Endothelial cell of umbilical vein (primary cell): ENCODE measurements at regions not wholly inside any gene's neighbourhood (a gene's known extent, or its start where the extent isn't known, plus 50 kb on each side); places are given as distances from the start of the nearest gene placed in this dataset.

Source experiments
- BruUV-seq: library from RNA; stranded (reverse); fragments of 400-500 nt; replicated peaks from 2 replicates; lab custom pipeline; 2021; lab: Mats Ljungman, UMichigan
- CTCF ChIA-PET: fragments of 300-600, 350-600 bp; sonication (Branson Sonifier 250); formaldehyde crosslinking; loops from one replicate; lab custom pipeline; 2021; ENCODE audit warnings: antibody characterized with exemption, inconsistent platforms; lab: Charles Lee
- POLR2A ChIA-PET: fragments of 300-600, 350-600 bp; sonication (Branson Sonifier 250); formaldehyde crosslinking; loops from one replicate; lab custom pipeline; 2021; ENCODE audit warnings: antibody characterized with exemption, inconsistent platforms; lab: Charles Lee
- DNase-seq: peaks from one replicate; pipeline ENCODE4 v3.0.0-alpha.2; 2011; ENCODE audit warnings: low read depth, low spot score
- FAIRE-seq: peaks from 2 replicates; lab custom pipeline; 2011; peaks lifted over from hg19 to GRCh38; lab: Jason Lieb, UNC
- H2AFZ ChIP-seq: 2 replicates; pipeline ENCODE4 v1.6.0; 2012; ENCODE audit warnings: low read depth, low read length, control low read depth, inconsistent platforms
- H3K27ac ChIP-seq: 2 replicates; pipeline ENCODE4 v1.5.1; 2011; ENCODE audit warnings: low read depth, mild to moderate bottlenecking, control low read depth, low read length, moderate library complexity; ENCODE audit not compliant: insufficient read depth
- H3K27me3 ChIP-seq, 2 experiments: 2 replicates each; pipeline versions ENCODE4 v1.6.0 to v1.6.1; 2011; ENCODE audit warnings: low read length in 2 of 2, mixed read lengths in 1 of 2; ENCODE audit not compliant: control insufficient read depth in 2 of 2, insufficient read depth in 2 of 2
- H3K36me3 ChIP-seq, 2 experiments: 2 replicates in 1 of 2; 3 replicates in 1 of 2; pipeline ENCODE4 v1.5.1; 2011; ENCODE audit warnings: low read length in 2 of 2, mild to moderate bottlenecking in 1 of 2, moderate library complexity in 1 of 2; ENCODE audit not compliant: control insufficient read depth in 2 of 2, insufficient read depth in 2 of 2; ENCODE audit errors: extremely low read depth in 1 of 2
- H3K4me1 ChIP-seq: 3 replicates; pipeline ENCODE4 v1.5.1; 2011; ENCODE audit warnings: mild to moderate bottlenecking, low read length; ENCODE audit not compliant: control insufficient read depth, insufficient read depth; ENCODE audit errors: extremely low read depth
- H3K4me2 ChIP-seq: 2 replicates; pipeline ENCODE4 v1.6.1; 2011; ENCODE audit warnings: low read length, control low read depth, mixed read lengths; ENCODE audit not compliant: insufficient read depth
- H3K4me3 ChIP-seq, 3 experiments: fragments of 200-600 bp in 1 of 3; sonication (generic), shearing (Covaris generic) in 1 of 3; replicated peaks in 1 of 3; 2 replicates each; pipeline ENCODE4 v1.5.1; 2011 to 2016; ENCODE audit warnings: control low read depth in 3 of 3, low read length in 3 of 3, mild to moderate bottlenecking in 2 of 3, inconsistent platforms in 1 of 3, low read depth in 1 of 3, moderate library complexity in 1 of 3; ENCODE audit not compliant: insufficient read depth in 1 of 3
- H3K79me2 ChIP-seq: 2 replicates; pipeline ENCODE4 v1.6.0; 2012; ENCODE audit warnings: low read length, inconsistent platforms; ENCODE audit not compliant: control insufficient read depth, insufficient read depth
- H3K9ac ChIP-seq: replicated peaks from 2 replicates; pipeline ENCODE3; 2011; ENCODE audit warnings: low read length, control low read depth; ENCODE audit not compliant: insufficient read depth; ENCODE audit errors: extremely low read depth
- H3K9me1 ChIP-seq: replicated peaks from 3 replicates; pipeline ENCODE4 v1.6.0; 2011; ENCODE audit warnings: mild to moderate bottlenecking, low read length; ENCODE audit not compliant: control insufficient read depth, insufficient read depth; ENCODE audit errors: extremely low read depth
- H3K9me3 ChIP-seq: replicated peaks from 2 replicates; pipeline ENCODE4 v1.5.1; 2012; ENCODE audit warnings: low read length, inconsistent platforms; ENCODE audit not compliant: control insufficient read depth, insufficient read depth
- H4K20me1 ChIP-seq: replicated peaks from 2 replicates; pipeline ENCODE3; 2011; ENCODE audit warnings: mild to moderate bottlenecking, low read length; ENCODE audit not compliant: control insufficient read depth, insufficient read depth; ENCODE audit errors: extremely low read depth
- EZH2 ChIP-seq: IDR thresholded peaks from 2 replicates; pipeline ENCODE4 v1.6.1; 2012; ENCODE audit warnings: borderline replicate concordance, low read depth, mild to moderate bottlenecking, moderate library complexity, low read length, inconsistent platforms; ENCODE audit not compliant: severe bottlenecking
- FOS ChIP-seq: IDR thresholded peaks from 2 replicates; pipeline ENCODE4 v1.6.1; 2011; ENCODE audit warnings: mild to moderate bottlenecking, low read length, moderate library complexity, borderline replicate concordance; ENCODE audit not compliant: insufficient read depth
- GATA2 ChIP-seq: IDR thresholded peaks from 2 replicates; pipeline ENCODE4 v1.7.0; 2011; ENCODE audit warnings: low read depth, mild to moderate bottlenecking, moderate library complexity, mixed read lengths, low read length; ENCODE audit not compliant: insufficient read length, insufficient read depth
- JUN ChIP-seq: IDR thresholded peaks from 2 replicates; pipeline ENCODE4 v1.6.1; 2011; ENCODE audit warnings: borderline replicate concordance, low read depth; ENCODE audit not compliant: insufficient read length, insufficient read depth
- MAX ChIP-seq: IDR thresholded peaks from 2 replicates; pipeline ENCODE4 v1.6.1; 2011; ENCODE audit not compliant: insufficient read depth, insufficient read length
- MYC ChIP-seq: IDR thresholded peaks from one replicate; pipeline ENCODE4 v1.6.1; 2011; ENCODE audit warnings: mild to moderate bottlenecking, low read depth, low read length
- POLR2A ChIP-seq: IDR thresholded peaks from 2 replicates; pipeline ENCODE4 v1.6.1; 2012; ENCODE audit warnings: low read depth, mild to moderate bottlenecking, control low read depth, low read length
- POLR2AphosphoS5 ChIP-seq: IDR thresholded peaks from 2 replicates; pipeline ENCODE4 v1.6.1; 2012; ENCODE audit warnings: low read depth, mild to moderate bottlenecking, control low read depth, low read length, moderate library complexity; ENCODE audit not compliant: insufficient read depth
- dilution Hi-C: fragments of 300-500 bp; cut with MboI; formaldehyde crosslinking; loops from one replicate; pipeline ENCODE4 v1.15.0; 2019; ENCODE audit warnings: low sequenced_read_pairs; ENCODE audit not compliant: extremely low pct_ligation_motif_present
- intact Hi-C: fragments of 100-400 bp; cut with micrococcal nuclease; formaldehyde crosslinking; loops from one replicate; pipeline ENCODE4 v1.10.0; 2022
- TF ChIP-seq, protein P1 (sequence below), 2 donors: IDR thresholded peaks; 1 replicate in 1 of 2; 2 replicates in 1 of 2; pipeline ENCODE4 v1.5.1; 2011; ENCODE audit warnings: low read length in 2 of 2, mild to moderate bottlenecking in 2 of 2, moderate library complexity in 2 of 2, control low read depth in 1 of 2, inconsistent platforms in 1 of 2, low read depth in 1 of 2; ENCODE audit not compliant: insufficient read depth in 1 of 2; ENCODE audit errors: extremely low read depth in 1 of 2

GRCh38 chr22:48082284-48082683, 1319.8 kb downstream of the TBC1D22A start:
- TF ChIP-seq POLR2AphosphoS5 (no peak), POLR2A (no peak), GATA2 (no peak), MAX (no peak), FOS (no peak), EZH2 (no peak), MYC (no peak), JUN (no peak)
- TF ChIP-seq, protein P1, sequence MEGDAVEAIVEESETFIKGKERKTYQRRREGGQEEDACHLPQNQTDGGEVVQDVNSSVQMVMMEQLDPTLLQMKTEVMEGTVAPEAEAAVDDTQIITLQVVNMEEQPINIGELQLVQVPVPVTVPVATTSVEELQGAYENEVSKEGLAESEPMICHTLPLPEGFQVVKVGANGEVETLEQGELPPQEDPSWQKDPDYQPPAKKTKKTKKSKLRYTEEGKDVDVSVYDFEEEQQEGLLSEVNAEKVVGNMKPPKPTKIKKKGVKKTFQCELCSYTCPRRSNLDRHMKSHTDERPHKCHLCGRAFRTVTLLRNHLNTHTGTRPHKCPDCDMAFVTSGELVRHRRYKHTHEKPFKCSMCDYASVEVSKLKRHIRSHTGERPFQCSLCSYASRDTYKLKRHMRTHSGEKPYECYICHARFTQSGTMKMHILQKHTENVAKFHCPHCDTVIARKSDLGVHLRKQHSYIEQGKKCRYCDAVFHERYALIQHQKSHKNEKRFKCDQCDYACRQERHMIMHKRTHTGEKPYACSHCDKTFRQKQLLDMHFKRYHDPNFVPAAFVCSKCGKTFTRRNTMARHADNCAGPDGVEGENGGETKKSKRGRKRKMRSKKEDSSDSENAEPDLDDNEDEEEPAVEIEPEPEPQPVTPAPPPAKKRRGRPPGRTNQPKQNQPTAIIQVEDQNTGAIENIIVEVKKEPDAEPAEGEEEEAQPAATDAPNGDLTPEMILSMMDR (IDR thresholded peaks at IDR 0.05; ENCODE audit: extremely low read depth in 1 of 2, insufficient read depth in 1 of 2, low read depth in 1 of 2, low read length in 2 of 2), result no peak
- intact Hi-C loops, result no loop called here
- Histone ChIP-seq H3K4me3 (no peak overlapping the region), H3K27me3 (no peaks in the 10 kb centered on the region), H3K79me2 (no peaks in the 10 kb centered on the region), H3K9ac (no peak overlapping the region), H3K4me2 (no peak overlapping the region), H3K27ac (no peak overlapping the region), H3K4me1 (no peaks in the 10 kb centered on the region), H3K9me1 (no peaks in the 10 kb centered on the region), H3K9me3 (peaks cover 15% of the 10 kb centered on the region), H4K20me1 (no peaks in the 10 kb centered on the region), H3K36me3 (no peaks in the 10 kb centered on the region), H2AFZ (no peak overlapping the region)
- ChIA-PET CTCF (no interaction called here), POLR2A (no interaction called here)
- dilution Hi-C loops, result no loop called here
- FAIRE-seq (no peak), DNase-seq (no peak)
- no TSS peak for BruUV-seq
